OCI-LY1 (cell line): ENCODE measurements at regions not wholly inside any gene's neighbourhood (a gene's known extent, or its start where the extent isn't known, plus 50 kb on each side); places are given as distances from the start of the nearest gene placed in this dataset.

Experiments used
- H2AFZ ChIP-seq: fragments of 200-600 bp; sonication (generic), shearing (Covaris generic); 2 replicates; pipeline ENCODE4 v1.6.0; 2014; ENCODE audit warnings: antibody characterized with exemption, mild to moderate bottlenecking, low read length
- H3F3A ChIP-seq: fragments of 200-600 bp; sonication (generic), shearing (Covaris generic); 2 replicates; pipeline ENCODE4 v1.6.0; 2014; ENCODE audit warnings: mild to moderate bottlenecking, antibody characterized with exemption, low read length, moderate library complexity; ENCODE audit not compliant: insufficient read depth
- H3K27ac ChIP-seq: fragments of 200-600 bp; sonication (generic); 2 replicates; pipeline ENCODE4 v1.5.1; 2014; ENCODE audit warnings: low read length, mixed run types, mild to moderate bottlenecking, low read depth; ENCODE audit not compliant: poor library complexity, severe bottlenecking
- H3K27me3 ChIP-seq: fragments of 200-600 bp; sonication (generic); 2 replicates; pipeline ENCODE4 v1.6.0; 2014; ENCODE audit warnings: antibody characterized with exemption, mild to moderate bottlenecking, low read length, moderate library complexity; ENCODE audit not compliant: insufficient read depth
- H3K36me3 ChIP-seq: fragments of 200-600 bp; sonication (generic); 2 replicates; pipeline ENCODE4 v1.6.1; 2014; ENCODE audit warnings: mild to moderate bottlenecking, antibody characterized with exemption, low read length, moderate library complexity, mixed read lengths; ENCODE audit not compliant: insufficient read depth
- H3K4me1 ChIP-seq: fragments of 200-600 bp; sonication (generic); 2 replicates; pipeline ENCODE4 v1.5.1; 2014; ENCODE audit warnings: mild to moderate bottlenecking, low read length, moderate library complexity; ENCODE audit not compliant: insufficient read depth, severe bottlenecking
- H3K4me2 ChIP-seq: fragments of 200-600 bp; sonication (generic), shearing (Covaris generic); 2 replicates; pipeline ENCODE4 v1.6.1; 2014; ENCODE audit warnings: low read length
- H3K4me3 ChIP-seq: fragments of 200-600 bp; sonication (generic); 2 replicates; pipeline ENCODE4 v1.5.1; 2014; ENCODE audit warnings: low read length, low read depth, mild to moderate bottlenecking, mixed read lengths; ENCODE audit not compliant: poor library complexity, severe bottlenecking
- H3K79me2 ChIP-seq: fragments of 200-600 bp; shearing (Covaris generic); 2 replicates; pipeline ENCODE4 v1.6.1; 2016; ENCODE audit warnings: mixed run types, low read length, mixed read lengths; ENCODE audit not compliant: insufficient read depth
- H3K9ac ChIP-seq: fragments of 200-600 bp; sonication (generic), shearing (Covaris generic); 2 replicates; pipeline ENCODE4 v1.6.1; 2014; ENCODE audit warnings: mild to moderate bottlenecking, low read length, mixed read lengths
- H3K9me2 ChIP-seq: fragments of 200-600 bp; sonication (generic), shearing (Covaris generic); 2 replicates; pipeline ENCODE4 v1.6.1; 2014; ENCODE audit warnings: low read depth, mild to moderate bottlenecking, low read length, mixed read lengths
- H3K9me3 ChIP-seq: fragments of 200-600 bp; shearing (Covaris generic); 2 replicates; pipeline ENCODE4 v1.6.1; 2014; ENCODE audit warnings: low read length, mixed read lengths
- H4K20me1 ChIP-seq: fragments of 200-600 bp; sonication (generic), shearing (Covaris generic); 2 replicates; pipeline ENCODE4 v1.6.0; 2016; ENCODE audit warnings: mild to moderate bottlenecking, low read length; ENCODE audit not compliant: insufficient read depth
- CTCF ChIP-seq: fragments of 200-600 bp; sonication (generic), shearing (Covaris generic); IDR thresholded peaks from 2 replicates; pipeline ENCODE4 v1.5.1; 2017; ENCODE audit warnings: mild to moderate bottlenecking, antibody characterized with exemption, low read length, moderate library complexity, mixed read lengths
- EZH2 ChIP-seq: fragments of 200-600 bp; sonication (generic), shearing (Covaris generic); IDR thresholded peaks from 2 replicates; pipeline ENCODE4 v1.8.0; 2017; ENCODE audit warnings: borderline replicate concordance, mixed run types, mild to moderate bottlenecking, antibody characterized with exemption, low read length, moderate library complexity, mixed read lengths

DNA sequence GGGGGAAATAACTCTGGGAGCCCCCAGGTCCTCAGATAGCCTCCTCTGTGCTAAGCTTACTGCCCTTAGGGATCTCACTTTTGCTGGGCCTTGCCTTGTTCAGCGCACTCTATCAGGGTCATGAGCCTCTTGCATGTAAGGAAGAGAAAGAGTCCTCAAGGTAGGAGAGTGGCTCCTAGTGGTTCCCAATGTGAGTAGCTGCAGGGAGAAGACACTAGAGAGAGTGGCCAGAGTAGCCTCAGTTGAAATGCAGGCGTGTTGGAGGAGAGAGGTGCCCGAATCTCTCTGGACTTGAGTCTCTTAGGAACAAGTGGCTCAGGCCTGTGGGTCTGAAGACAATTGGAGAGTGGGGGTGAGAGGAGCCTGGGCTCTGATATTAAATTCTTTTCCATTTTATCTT lies 94.3 kb upstream of the SORCS3 start:
- H3K27me3 ChIP-seq = no peaks in the 10 kb centered on the region
- H3K27ac ChIP-seq = no peak overlapping the region
- no peaks in the 10 kb centered on the region for H3K9me3 ChIP-seq
- no peak overlapping the region for H3K4me2 ChIP-seq
- TF ChIP-seq CTCF (no peak), EZH2 (no peak)
- no peaks in the 10 kb centered on the region for H3K79me2 ChIP-seq
- H3K4me3 ChIP-seq = no peak overlapping the region
- H2AFZ ChIP-seq = no peak overlapping the region
- no peaks in the 10 kb centered on the region for H3K4me1 ChIP-seq
- no peak overlapping the region for H3K9ac ChIP-seq
- no peaks in the 10 kb centered on the region for H3K36me3 ChIP-seq
- H4K20me1 ChIP-seq = no peaks in the 10 kb centered on the region
- no peaks in the 10 kb centered on the region for H3F3A ChIP-seq
- no peaks in the 10 kb centered on the region for H3K9me2 ChIP-seq

GRCh38 chr10:104548090-104548489 lies 93.0 kb upstream of the SORCS3 start:
- no peaks in the 10 kb centered on the region for H3K79me2 ChIP-seq
- no peaks in the 10 kb centered on the region for H3K9me3 ChIP-seq
- no peaks in the 10 kb centered on the region for H3K36me3 ChIP-seq
- H3K9ac ChIP-seq = no peak overlapping the region
- H3K9me2 ChIP-seq = no peaks in the 10 kb centered on the region
- no peak overlapping the region for H2AFZ ChIP-seq
- H4K20me1 ChIP-seq = no peaks in the 10 kb centered on the region
- TF ChIP-seq CTCF (no peak), EZH2 (no peak)
- no peak overlapping the region for H3K4me2 ChIP-seq
- H3K27ac ChIP-seq = no peak overlapping the region
- H3K27me3 ChIP-seq = no peaks in the 10 kb centered on the region
- no peaks in the 10 kb centered on the region for H3K4me1 ChIP-seq
- H3F3A ChIP-seq = no peaks in the 10 kb centered on the region
- H3K4me3 ChIP-seq = no peak overlapping the region

DNA sequence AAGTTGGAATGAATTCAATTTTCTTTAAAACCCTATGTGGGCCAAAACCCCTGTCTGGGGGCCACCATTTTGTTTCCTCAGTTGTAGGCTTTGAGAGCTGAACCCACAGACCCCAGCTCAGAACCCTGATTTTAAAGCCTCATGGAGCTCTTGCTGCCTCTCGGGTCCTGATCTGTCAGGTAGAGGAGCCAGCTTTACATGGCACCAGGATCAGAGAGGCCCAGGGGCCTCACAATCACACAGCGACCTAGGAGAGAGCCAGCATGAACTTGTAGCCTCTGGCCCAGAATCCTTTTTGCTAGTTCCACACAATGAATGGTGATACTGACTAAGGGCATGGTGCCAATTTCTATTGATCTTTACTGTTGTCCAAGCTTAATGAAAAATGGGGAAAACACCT lies 84.3 kb upstream of the SORCS3 start:
- Histone ChIP-seq H3K9me3 (no peaks in the 10 kb centered on the region), H3K9ac (no peak overlapping the region), H3F3A (no peaks in the 10 kb centered on the region), H3K4me2 (no peak overlapping the region), H2AFZ (no peak overlapping the region), H3K27ac (no peak overlapping the region), H3K79me2 (no peaks in the 10 kb centered on the region), H4K20me1 (no peaks in the 10 kb centered on the region), H3K27me3 (no peaks in the 10 kb centered on the region), H3K36me3 (no peaks in the 10 kb centered on the region), H3K4me1 (no peaks in the 10 kb centered on the region), H3K9me2 (no peaks in the 10 kb centered on the region), H3K4me3 (no peak overlapping the region)
- TF ChIP-seq EZH2 (no peak), CTCF (no peak)

DNA sequence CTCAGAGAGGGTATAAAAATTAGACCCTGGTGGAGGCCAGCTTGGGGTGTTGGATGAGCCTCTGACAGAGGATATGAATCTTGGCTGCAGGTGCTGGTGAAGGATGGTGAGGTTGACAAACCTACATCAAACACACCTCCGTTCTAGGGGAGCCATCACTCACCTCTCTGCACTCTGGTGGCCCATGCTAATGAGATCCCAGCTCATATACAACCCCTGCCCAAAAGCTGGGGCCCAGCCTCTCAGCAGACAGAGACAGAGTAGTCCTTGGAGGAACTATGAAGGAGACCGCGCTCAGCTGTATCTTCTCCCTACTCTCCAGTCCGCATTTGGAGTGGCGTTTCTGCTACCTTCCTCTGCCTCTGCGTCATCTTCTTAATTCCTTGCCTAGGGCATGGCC lies 83.1 kb upstream of the SORCS3 start:
- Histone ChIP-seq H3F3A (no peaks in the 10 kb centered on the region), H3K27ac (no peak overlapping the region), H3K9me2 (no peaks in the 10 kb centered on the region), H4K20me1 (no peaks in the 10 kb centered on the region), H3K4me2 (no peak overlapping the region), H3K9ac (no peak overlapping the region), H3K36me3 (no peaks in the 10 kb centered on the region), H3K79me2 (no peaks in the 10 kb centered on the region), H3K4me1 (no peaks in the 10 kb centered on the region), H3K27me3 (no peaks in the 10 kb centered on the region), H3K9me3 (no peaks in the 10 kb centered on the region), H2AFZ (no peak overlapping the region), H3K4me3 (no peak overlapping the region)
- TF ChIP-seq CTCF (no peak), EZH2 (no peak)
